ENCODE measurements at regions not wholly inside any gene's neighbourhood (a gene's known extent, or its start where the extent isn't known, plus 50 kb on each side); places are given as distances from the start of the nearest gene placed in this dataset.

- TF ChIP-seq POLR2A (IDR thresholded peaks at IDR 0.05): no peak
- TF ChIP-seq CTCF (IDR thresholded peaks at IDR 0.05): no peak
- TF ChIP-seq POLR2AphosphoS5 (IDR thresholded peaks at IDR 0.05): no peak
These were observed 54.7 kb upstream of the KLHL13 start for GRCh38 chrX:118171356-118171755.
